Liver (tissue), 8 donors: ENCODE measurements at regions not wholly inside any gene's neighbourhood (a gene's known extent, or its start where the extent isn't known, plus 50 kb on each side); places are given as distances from the start of the nearest gene placed in this dataset.

Source experiments
- DNase-seq: peaks from one replicate; pipeline ENCODE4 v3.0.0-alpha.2; 2017; ENCODE audit warnings: low spot score
- H3K27ac ChIP-seq, 2 donors: one replicate each; pipeline ENCODE4 v1.7.0; 2013; ENCODE audit warnings: inconsistent platforms in 2 of 2, low read length in 2 of 2, control low read depth in 1 of 2, low read depth in 1 of 2, mild to moderate bottlenecking in 1 of 2
- H3K27me3 ChIP-seq, 4 donors: one replicate each; pipeline versions ENCODE4 v1.6.1 to v1.7.0; 2013; ENCODE audit warnings: low read length in 3 of 4, inconsistent platforms in 1 of 4, mild to moderate bottlenecking in 1 of 4, moderate library complexity in 1 of 4; ENCODE audit not compliant: control insufficient read depth in 4 of 4, insufficient read depth in 4 of 4
- H3K36me3 ChIP-seq, 4 donors: one replicate each; pipeline versions ENCODE4 v1.6.1 to v1.7.0; 2013; ENCODE audit warnings: low read length in 3 of 4, mild to moderate bottlenecking in 3 of 4, low read depth in 1 of 4, moderate library complexity in 1 of 4; ENCODE audit not compliant: control insufficient read depth in 4 of 4, insufficient read depth in 3 of 4
- H3K4me1 ChIP-seq, 4 donors: one replicate each; pipeline versions ENCODE4 v1.6.1 to v1.7.0; 2013; ENCODE audit warnings: low read length in 3 of 4, mild to moderate bottlenecking in 3 of 4, moderate library complexity in 1 of 4; ENCODE audit not compliant: control insufficient read depth in 4 of 4, insufficient read depth in 4 of 4
- H3K4me3 ChIP-seq, 3 donors: one replicate each; pipeline versions ENCODE4 v1.6.1 to v1.7.0; 2013; ENCODE audit warnings: low read length in 3 of 3, control low read depth in 1 of 3, low read depth in 1 of 3, mild to moderate bottlenecking in 1 of 3
- H3K9ac ChIP-seq, 2 donors: one replicate each; pipeline ENCODE4 v1.7.0; 2013; ENCODE audit warnings: low read length in 2 of 2, mild to moderate bottlenecking in 2 of 2, moderate library complexity in 2 of 2, control low read depth in 1 of 2, low read depth in 1 of 2
- H3K9me3 ChIP-seq, 4 donors: one replicate each; pipeline versions ENCODE4 v1.6.1 to v1.7.0; 2013; ENCODE audit warnings: low read length in 3 of 4; ENCODE audit not compliant: control insufficient read depth in 4 of 4
- ATF3 ChIP-seq: IDR thresholded peaks from 2 replicates; pipeline ENCODE4 v1.6.1; 2016; ENCODE audit warnings: antibody characterized with exemption
- CTCF ChIP-seq: fragments of 150-350 bp; IDR thresholded peaks from 2 replicates; pipeline ENCODE4 v1.5.1; 2017; ENCODE audit warnings: improper control_type of control experiment, low read depth, low read length; ENCODE audit not compliant: missing input control
- EGR1 ChIP-seq, 2 donors: IDR thresholded peaks; 2 replicates each; pipeline ENCODE4 v1.6.1; 2016 to 2018; ENCODE audit warnings: antibody characterized with exemption in 2 of 2, low read depth in 2 of 2
- FOXA1 ChIP-seq: IDR thresholded peaks from 2 replicates; pipeline ENCODE4 v1.6.1; 2016; ENCODE audit warnings: antibody characterized with exemption
- FOXA2 ChIP-seq: IDR thresholded peaks from 2 replicates; pipeline ENCODE4 v1.6.1; 2016; ENCODE audit warnings: antibody characterized with exemption
- GABPA ChIP-seq, 2 donors: IDR thresholded peaks in 1 of 2; conservative IDR thresholded peaks in 1 of 2; 2 replicates each; pipeline ENCODE4 v1.6.1; 2016; ENCODE audit warnings: antibody characterized with exemption in 2 of 2, mild to moderate bottlenecking in 1 of 2, moderate library complexity in 1 of 2
- HNF4A ChIP-seq, 2 donors: conservative IDR thresholded peaks; 2 replicates each; pipeline ENCODE4 v1.6.1; 2016; ENCODE audit warnings: antibody characterized with exemption in 2 of 2, mild to moderate bottlenecking in 2 of 2
- HNF4G ChIP-seq: IDR thresholded peaks from 2 replicates; pipeline ENCODE4 v1.6.1; 2016; ENCODE audit warnings: antibody characterized with exemption
- JUND ChIP-seq, 2 donors: IDR thresholded peaks; 2 replicates each; pipeline ENCODE4 v1.6.1; 2016; ENCODE audit warnings: antibody characterized with exemption in 2 of 2
- MAX ChIP-seq: IDR thresholded peaks from 2 replicates; pipeline ENCODE4 v1.6.1; 2016; ENCODE audit warnings: antibody characterized with exemption
- NR2F2 ChIP-seq: IDR thresholded peaks from 2 replicates; pipeline ENCODE4 v1.6.1; 2016; ENCODE audit warnings: antibody characterized with exemption
- RAD21 ChIP-seq, 2 donors: IDR thresholded peaks; 2 replicates each; pipeline ENCODE4 v1.6.1; 2016; ENCODE audit warnings: antibody characterized with exemption in 2 of 2, mild to moderate bottlenecking in 2 of 2
- REST ChIP-seq: IDR thresholded peaks from 2 replicates; pipeline ENCODE4 v1.6.1; 2016; ENCODE audit warnings: antibody characterized with exemption, mild to moderate bottlenecking
- RXRA ChIP-seq, 2 donors: IDR thresholded peaks; 2 replicates each; pipeline ENCODE4 v1.6.1; 2017 to 2018; ENCODE audit warnings: antibody characterized with exemption in 2 of 2, mild to moderate bottlenecking in 1 of 2
- SP1 ChIP-seq: IDR thresholded peaks from 2 replicates; pipeline ENCODE4 v1.6.1; 2018; ENCODE audit warnings: antibody characterized with exemption, mild to moderate bottlenecking
- TAF1 ChIP-seq: conservative IDR thresholded peaks from 2 replicates; pipeline ENCODE4 v1.6.1; 2016; ENCODE audit warnings: antibody characterized with exemption, mild to moderate bottlenecking
- YY1 ChIP-seq: IDR thresholded peaks from 2 replicates; pipeline ENCODE4 v1.6.1; 2016; ENCODE audit warnings: antibody characterized with exemption, mild to moderate bottlenecking
- ZBTB33 ChIP-seq: IDR thresholded peaks from 2 replicates; pipeline ENCODE4 v1.6.1; 2016; ENCODE audit warnings: antibody characterized with exemption
- WGBS: extraction: QIAGEN DNeasy Blood & Tissue Kit; methylation state at CpG from one replicate; pipeline ENCODE4 v1.1.7; 2013; 5-methylcytosine and 5-hydroxymethylcytosine counted together
- donor health status: healthy.
- donor health status: healthy.
- donor health status: healthy.
- donor health status: healthy.
- donor health status: healthy.

GRCh38 chr6:169326067-169326799 is 72.6 kb upstream of the THBS2 start (continued):
- no peak for TF ChIP-seq CTCF

GRCh38 chr6:169324656-169325459 is 71.2 kb upstream of the THBS2 start:
- H3K4me1 ChIP-seq = no peaks in the 10 kb centered on the region
- no peak overlapping the region for H3K4me3 ChIP-seq
- peaks cover 0 to 6% (median 1%) of the 10 kb centered on the region in 4 donors for H3K27me3 ChIP-seq
- H3K9ac ChIP-seq = no peak overlapping the region
- WGBS = 81% methylated on average over 10 of the region's 10 CpGs
- DNase-seq = no peak
- H3K27ac ChIP-seq = no peak overlapping the region
- TF ChIP-seq GABPA (IDR thresholded peaks at IDR 0.05 in 1 of 2, conservative IDR thresholded peaks at IDR 0.05 in 1 of 2) (no peak), ATF3 (no peak), JUND (IDR thresholded peaks at IDR 0.05) (no peak), HNF4G (no peak), SP1 (no peak), FOXA2 (no peak), TAF1 (no peak), FOXA1 (no peak)
- no peaks in the 10 kb centered on the region for H3K36me3 ChIP-seq
- no peaks in the 10 kb centered on the region for H3K9me3 ChIP-seq

GRCh38 chr6:169324086-169324485 is 70.4 kb upstream of the THBS2 start:
- 89% methylated on average over 4 of the region's 4 CpGs for WGBS
- no peak overlapping the region for H3K9ac ChIP-seq
- no peak overlapping the region for H3K4me3 ChIP-seq
- no peak for TF ChIP-seq ZBTB33
- no peak for TF ChIP-seq NR2F2
- no peak for TF ChIP-seq ATF3
- no peak for TF ChIP-seq HNF4A (conservative IDR thresholded peaks at IDR 0.05)
- TF ChIP-seq SP1 = no peak
- no peak for TF ChIP-seq YY1
- no peak for TF ChIP-seq HNF4G
- no peak for TF ChIP-seq RAD21 (IDR thresholded peaks at IDR 0.05)
- TF ChIP-seq EGR1 (IDR thresholded peaks at IDR 0.05; ENCODE audit: low read depth in 2 of 2) = no peak
- no peak for TF ChIP-seq REST
- no peak for TF ChIP-seq RXRA (IDR thresholded peaks at IDR 0.05)
- TF ChIP-seq CTCF = no peak
- TF ChIP-seq JUND (IDR thresholded peaks at IDR 0.05) = no peak
- no peak for TF ChIP-seq TAF1
- TF ChIP-seq MAX = no peak
- TF ChIP-seq FOXA1 = no peak
- no peaks in the 10 kb centered on the region for H3K36me3 ChIP-seq
- peaks cover 0 to 6% (median under 1%) of the 10 kb centered on the region in 4 donors for H3K27me3 ChIP-seq
- H3K27ac ChIP-seq = no peak overlapping the region
- H3K4me1 ChIP-seq = no peaks in the 10 kb centered on the region
- DNase-seq = no peak
- H3K9me3 ChIP-seq = no peaks in the 10 kb centered on the region
